ENCODE measurements at regions not wholly inside any gene's neighbourhood (a gene's known extent, or its start where the extent isn't known, plus 50 kb on each side); places are given as distances from the start of the nearest gene placed in this dataset.

DNA sequence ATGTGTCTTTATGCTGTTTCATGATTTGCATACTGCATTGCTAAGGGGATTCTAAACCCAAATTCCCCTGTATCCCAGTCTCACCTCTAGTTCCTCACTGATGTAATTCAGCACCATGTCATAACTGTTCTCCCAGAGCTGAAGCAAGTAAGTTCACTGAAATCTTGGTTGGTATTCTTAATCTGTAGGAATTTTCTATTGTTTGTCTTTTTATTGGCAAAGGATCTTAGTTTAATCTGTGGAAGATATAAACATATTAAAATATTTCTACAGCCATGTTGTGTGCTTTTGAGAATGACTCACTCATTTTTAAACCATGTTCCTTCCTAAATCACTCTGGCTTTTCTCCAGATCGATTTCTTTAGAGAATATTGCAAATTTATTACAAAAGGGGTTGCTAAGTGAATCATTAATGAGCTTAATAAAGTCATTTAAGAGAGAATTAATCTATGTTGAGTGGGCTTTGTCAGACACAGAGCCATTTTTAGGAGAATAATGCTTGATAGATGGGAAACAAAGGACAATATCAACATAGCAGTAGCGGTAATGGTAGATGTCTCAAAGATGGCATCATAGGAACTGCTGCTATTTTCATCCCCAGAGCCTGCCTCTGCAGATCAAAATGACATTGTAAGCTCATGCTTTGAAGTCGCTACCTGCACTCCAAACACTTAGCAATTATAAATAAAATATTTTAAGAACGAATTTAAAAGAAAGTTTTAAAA is 110.0 kb downstream of the ENC1 start:
- TF ChIP-seq, protein P1, sequence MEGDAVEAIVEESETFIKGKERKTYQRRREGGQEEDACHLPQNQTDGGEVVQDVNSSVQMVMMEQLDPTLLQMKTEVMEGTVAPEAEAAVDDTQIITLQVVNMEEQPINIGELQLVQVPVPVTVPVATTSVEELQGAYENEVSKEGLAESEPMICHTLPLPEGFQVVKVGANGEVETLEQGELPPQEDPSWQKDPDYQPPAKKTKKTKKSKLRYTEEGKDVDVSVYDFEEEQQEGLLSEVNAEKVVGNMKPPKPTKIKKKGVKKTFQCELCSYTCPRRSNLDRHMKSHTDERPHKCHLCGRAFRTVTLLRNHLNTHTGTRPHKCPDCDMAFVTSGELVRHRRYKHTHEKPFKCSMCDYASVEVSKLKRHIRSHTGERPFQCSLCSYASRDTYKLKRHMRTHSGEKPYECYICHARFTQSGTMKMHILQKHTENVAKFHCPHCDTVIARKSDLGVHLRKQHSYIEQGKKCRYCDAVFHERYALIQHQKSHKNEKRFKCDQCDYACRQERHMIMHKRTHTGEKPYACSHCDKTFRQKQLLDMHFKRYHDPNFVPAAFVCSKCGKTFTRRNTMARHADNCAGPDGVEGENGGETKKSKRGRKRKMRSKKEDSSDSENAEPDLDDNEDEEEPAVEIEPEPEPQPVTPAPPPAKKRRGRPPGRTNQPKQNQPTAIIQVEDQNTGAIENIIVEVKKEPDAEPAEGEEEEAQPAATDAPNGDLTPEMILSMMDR (IDR thresholded peaks at IDR 0.05; ENCODE audit: borderline replicate concordance, extremely low read depth, low read length, poor library complexity, severe bottlenecking) = no peak
- TF ChIP-seq EZH2 (IDR thresholded peaks at IDR 0.05; ENCODE audit: borderline replicate concordance, low read depth, low read length, severe bottlenecking) = no peak
